ENCODE measurements at regions not wholly inside any gene's neighbourhood (a gene's known extent, or its start where the extent isn't known, plus 50 kb on each side); places are given as distances from the start of the nearest gene placed in this dataset.
A peak's percentile ranks its signal among the peaks of the same experiment; 100 is the strongest.

GRCh38 chr6:27617700-27618689 lies 145.1 kb upstream of the ZNF184 start:
- Histone ChIP-seq H3F3A (replicated peaks; ENCODE audit: low read depth) (no peaks in the 10 kb centered on the region), H3K36me3 (ENCODE audit: insufficient read depth) (no peaks in the 10 kb centered on the region), H3K79me2 (replicated peaks; ENCODE audit: insufficient read depth) (no peaks in the 10 kb centered on the region), H3K27ac (ENCODE audit: low read depth) (no peak overlapping the region), H3K4me3 (peak overlapping the region; percentile 71), H3K4me1 (ENCODE audit: insufficient read depth) (no peaks in the 10 kb centered on the region), H3K27me3 (ENCODE audit: insufficient read depth) (peaks cover 12% of the 10 kb centered on the region), H3K9me2 (ENCODE audit: insufficient read depth) (no peaks in the 10 kb centered on the region), H3K4me2 (peak overlapping the region; percentile 77), H2AFZ (peak overlapping the region; percentile 88), H4K20me1 (replicated peaks; ENCODE audit: insufficient read depth) (no peaks in the 10 kb centered on the region)
- Mint-ChIP-seq H3K27me3 (ENCODE audit: insufficient read depth, low read depth, poor library complexity) (peaks cover 12% of the 10 kb centered on the region), H3K27ac (peak overlapping the region; percentile 77; the same call in 1 of the 2 replicates), H3K4me3 (peak overlapping the region; percentile 95), H3K36me3 (ENCODE audit: low read depth) (peaks cover 4% of the 10 kb centered on the region; the same call in 2 of the 3 replicates), H3K4me1 (peaks cover 8% of the 10 kb centered on the region; the same call in 2 of the 3 replicates), H3K9me3 (peaks cover 5% of the 10 kb centered on the region; the same call in 2 of the 3 replicates)
- DNase-seq (ENCODE audit: low spot score) (peak; percentile 78), ATAC-seq (peak; percentile 82)
- TF ChIP-seq CTCF (conservative IDR thresholded peaks at IDR 0.05; ENCODE audit: low read depth in 2 of 2) (peak in 1 of 2 experiments; percentile 26; a peak in 2 of 4 replicates), ZNF331 (CRISPR knock-in tag; IDR thresholded peaks at IDR 0.05; ENCODE audit: low read depth) (0 out of 2 replicates have a peak, but pooled peaks have one; percentile 15), ETS1 (IDR thresholded peaks at IDR 0.05) (0 out of 2 replicates have a peak, but pooled peaks have one; percentile 34), REST (IDR thresholded peaks at IDR 0.05; ENCODE audit: unreplicated experiment) (no peak), CREB1 (CRISPR knock-in tag; IDR thresholded peaks at IDR 0.05; ENCODE audit: low read depth) (peak; percentile 65)
